GM21367 (cell line): ENCODE measurements at regions not wholly inside any gene's neighbourhood (a gene's known extent, or its start where the extent isn't known, plus 50 kb on each side); places are given as distances from the start of the nearest gene placed in this dataset.

Source experiments
- ATAC-seq: cut with Tn5 transposase; IDR thresholded peaks from one replicate; pipeline ENCODE4 v1.9.1; 2021; ENCODE audit not compliant: unreplicated experiment

- ATAC-seq = no peak
These were observed 960.2 kb downstream of the SQOR start for GRCh38 chr15:46595016-46595415.

GRCh38 chr15:46607077-46607476 is 972.2 kb downstream of the SQOR start:
- no peak for ATAC-seq

DNA sequence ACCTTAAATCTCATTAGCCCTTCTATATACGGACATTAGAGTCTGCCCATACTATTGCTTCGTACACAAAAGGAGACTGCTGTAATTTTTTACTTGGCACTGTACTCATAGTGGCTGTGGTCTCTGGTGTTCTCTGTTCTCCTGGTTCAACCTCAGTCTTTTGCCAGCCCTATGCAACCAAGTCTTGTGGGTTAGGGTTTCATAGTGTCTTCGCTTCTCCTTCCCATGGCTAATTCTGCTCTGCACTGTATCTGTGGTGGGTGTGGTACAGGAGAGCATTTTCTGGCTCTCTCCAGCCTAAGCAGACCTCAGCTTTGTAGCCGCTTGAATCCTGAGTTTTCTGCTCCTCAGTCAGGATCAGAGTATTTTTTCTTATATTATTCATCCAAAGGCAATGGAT is 981.2 kb downstream of the SQOR start:
- ATAC-seq = no peak

GRCh38 chr15:46617507-46617906 is 982.7 kb downstream of the SQOR start:
- no peak for ATAC-seq

GRCh38 chr15:46618984-46619383 is 984.2 kb downstream of the SQOR start:
- ATAC-seq = no peak

GRCh38 chr15:46620392-46621013 is 985.7 kb downstream of the SQOR start:
- no peak for ATAC-seq

DNA sequence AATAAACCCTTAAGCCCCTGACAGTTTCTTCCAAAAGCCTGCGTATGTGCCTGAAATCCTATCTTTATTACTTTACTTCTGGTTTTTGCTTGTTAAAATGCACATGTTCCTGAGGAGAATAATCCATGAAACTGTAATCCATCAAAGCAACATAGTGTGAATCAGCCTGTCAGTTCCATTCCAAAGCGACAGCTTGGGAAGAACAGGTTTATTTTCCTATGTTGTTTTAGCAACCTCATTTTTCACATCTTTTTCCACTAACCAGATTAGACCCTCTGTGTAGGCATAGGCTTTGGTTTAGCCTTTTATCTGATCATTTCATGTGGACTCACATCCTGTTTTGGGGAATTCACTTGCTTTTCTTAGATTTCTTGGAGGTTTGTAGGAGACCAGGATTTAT is 988.0 kb downstream of the SQOR start:
- no peak for ATAC-seq

DNA sequence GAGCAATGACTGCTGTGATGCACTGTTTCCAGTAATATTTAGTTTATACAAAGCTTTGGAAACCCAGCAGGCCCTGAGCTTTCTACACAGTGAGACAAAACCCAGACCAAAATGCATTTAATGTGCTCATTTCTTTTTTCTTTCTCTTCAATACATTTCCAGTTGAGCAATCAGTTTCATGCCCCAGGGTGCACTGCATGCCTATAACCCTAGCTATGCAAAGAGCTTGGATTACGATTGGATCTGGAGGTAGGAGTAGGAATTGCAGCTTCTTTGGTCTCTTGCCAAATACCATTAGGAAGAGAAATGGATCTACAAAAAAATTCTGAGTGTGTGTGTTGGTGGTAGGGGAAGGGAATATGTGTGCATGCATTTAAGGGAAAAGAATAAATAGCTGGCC is 1001.4 kb downstream of the SQOR start:
- ATAC-seq = no peak

DNA sequence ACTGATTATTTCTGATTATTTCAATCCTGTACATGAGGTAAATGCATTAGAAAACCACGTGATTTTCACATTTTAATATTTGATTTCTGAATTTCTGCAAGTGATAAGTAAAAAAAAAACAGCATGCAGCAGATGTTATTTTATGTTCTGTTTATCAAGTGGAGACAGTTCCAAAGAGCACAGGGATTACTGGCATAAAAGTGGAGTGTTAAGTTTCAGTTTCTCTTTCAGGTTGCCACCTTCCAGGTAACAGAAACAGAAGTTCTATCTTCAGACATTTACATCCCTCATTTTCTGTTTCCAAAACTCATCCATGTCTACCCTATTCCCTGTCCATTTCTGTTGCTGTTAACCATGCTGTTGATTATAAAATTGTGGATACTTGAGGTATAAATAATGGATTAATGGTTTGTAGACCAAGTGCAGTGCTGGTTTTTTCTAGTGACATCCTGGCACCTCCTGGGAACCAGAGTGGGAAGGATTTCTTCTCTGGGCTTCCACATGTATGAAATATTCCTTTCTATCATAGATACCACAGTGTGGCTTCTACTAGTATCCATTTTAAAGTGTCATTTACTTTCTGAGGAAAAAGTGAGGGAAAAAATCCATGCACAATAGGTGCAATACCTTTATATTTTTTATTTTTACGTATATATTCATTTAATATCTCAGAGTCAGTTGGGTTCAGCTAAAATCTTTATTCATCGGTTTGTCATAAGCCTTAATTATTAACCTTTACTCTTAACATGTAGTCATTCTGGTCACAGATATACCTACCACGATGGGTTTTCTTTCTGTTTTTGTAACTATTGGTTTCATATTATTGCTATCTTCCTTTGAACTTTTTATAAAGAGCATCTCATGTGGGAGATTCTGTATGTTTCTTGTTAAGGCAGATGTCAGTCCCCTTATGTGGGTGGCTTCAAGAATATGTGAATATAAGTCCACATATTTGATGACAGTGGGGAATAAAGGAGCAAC is 1010.0 kb downstream of the SQOR start:
- ATAC-seq = no peak

- ATAC-seq = no peak
These were observed 1011.7 kb downstream of the SQOR start for GRCh38 chr15:46646490-46646889.

DNA sequence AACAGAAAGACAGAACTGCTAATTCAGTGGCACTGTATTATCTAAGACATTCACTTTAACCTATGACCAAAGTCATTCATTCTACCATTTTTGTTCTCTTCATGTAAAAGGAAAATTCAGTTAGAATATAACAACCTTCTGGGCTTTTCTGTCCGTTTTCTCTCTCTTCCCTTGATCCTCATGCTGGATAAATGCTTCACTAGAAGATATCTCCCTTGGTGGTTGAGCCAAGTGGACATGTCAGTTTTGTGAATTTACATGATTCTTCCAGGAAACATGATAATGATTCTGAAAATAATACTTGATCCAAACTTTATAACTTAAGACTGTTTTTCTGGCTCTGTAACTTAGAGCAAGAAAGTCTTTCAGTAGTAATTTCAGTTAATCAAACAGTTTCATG is 1012.2 kb downstream of the SQOR start:
- ATAC-seq = no peak

- ATAC-seq = no peak
These were observed 1017.4 kb downstream of the SQOR start for GRCh38 chr15:46652266-46652665.

DNA sequence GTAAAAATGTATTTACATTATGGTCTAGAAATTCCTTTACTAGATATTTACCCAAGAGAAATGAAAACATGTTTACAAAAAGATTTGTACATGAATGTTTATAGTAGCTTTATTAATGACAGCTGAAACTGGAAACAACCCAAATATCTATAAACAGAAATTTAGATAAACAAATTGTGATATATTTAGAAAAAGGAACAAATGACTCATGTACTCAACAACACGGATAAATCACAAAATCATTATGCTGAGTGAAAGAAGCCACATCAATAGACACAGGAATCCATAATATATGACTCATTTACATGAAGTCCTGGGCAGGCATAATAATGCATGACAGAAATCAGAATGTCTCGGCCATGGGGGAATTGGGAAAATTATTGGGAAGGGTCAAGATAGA is 1020.2 kb downstream of the SQOR start:
- ATAC-seq = no peak

DNA sequence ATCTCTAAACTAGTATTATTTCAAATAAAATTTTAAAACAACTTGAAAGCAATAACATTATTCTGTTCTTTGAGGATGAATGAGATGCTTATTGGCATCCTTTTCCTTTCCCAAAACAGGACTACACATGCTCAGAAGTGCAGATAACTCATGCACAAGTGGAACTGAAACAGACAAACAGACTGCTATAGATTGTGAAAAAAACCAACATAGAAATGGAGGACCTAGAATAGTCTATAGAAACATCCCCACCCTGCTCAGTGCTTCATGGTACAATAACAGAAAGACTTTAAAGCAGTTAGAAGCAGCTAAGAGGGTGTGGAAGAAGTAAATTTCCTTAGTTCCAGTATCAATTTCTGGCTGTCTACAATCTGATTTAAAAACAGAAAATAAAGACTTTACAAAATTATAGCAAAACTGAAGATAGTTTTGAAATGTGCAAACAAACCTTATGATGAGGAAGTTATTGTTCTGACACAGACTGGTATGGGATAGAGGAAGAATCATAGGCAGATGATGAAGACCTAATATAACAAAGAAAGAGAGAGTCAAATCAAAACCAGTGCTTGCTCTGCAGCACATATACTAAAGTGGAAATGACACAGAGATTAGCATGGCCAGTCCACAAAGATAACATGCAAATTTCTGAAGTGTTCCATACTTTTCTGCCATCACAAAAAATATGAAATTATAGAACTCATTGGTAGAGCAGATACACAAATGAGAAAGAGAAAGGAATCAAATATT is 1025.4 kb downstream of the SQOR start:
- no peak for ATAC-seq

- no peak for ATAC-seq
These were observed 1035.4 kb downstream of the SQOR start for GRCh38 chr15:46670258-46670657.

DNA sequence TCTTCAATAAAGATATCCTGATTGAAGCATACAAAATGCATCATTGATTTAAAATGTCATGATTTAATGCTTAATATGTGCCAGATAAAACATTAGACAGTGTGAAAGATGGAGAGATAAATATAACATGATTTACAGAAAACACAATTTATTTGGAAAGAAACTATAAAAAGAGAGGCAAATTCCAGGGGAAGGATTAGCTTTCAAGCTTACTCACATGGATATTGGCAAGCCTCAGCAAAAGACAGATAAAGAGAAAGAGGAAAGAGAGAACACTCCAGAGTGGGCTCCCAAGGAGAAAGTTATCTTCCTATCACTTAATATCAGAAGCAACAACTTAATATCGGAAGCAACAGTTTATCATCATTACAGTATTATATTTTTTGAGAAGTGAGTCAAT is 1036.5 kb downstream of the SQOR start:
- no peak for ATAC-seq

DNA sequence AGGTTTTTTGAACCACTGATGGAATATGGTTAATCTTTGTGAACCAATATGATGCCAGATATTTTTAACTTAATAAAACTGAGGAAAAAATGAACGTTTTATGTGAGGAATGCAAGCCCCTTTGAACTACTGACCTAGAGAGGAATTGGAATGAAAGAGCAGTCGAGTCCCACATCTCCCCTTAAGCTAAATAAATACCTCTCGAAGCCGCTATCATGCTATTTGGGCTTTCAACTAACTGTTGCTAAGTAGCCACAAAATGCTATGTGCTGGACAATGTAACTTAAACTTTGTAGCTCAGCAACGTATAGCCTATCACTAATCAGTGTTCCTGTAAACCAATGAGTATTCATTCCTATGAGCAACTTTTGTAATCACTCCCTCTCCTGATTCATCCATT is 1037.2 kb downstream of the SQOR start:
- ATAC-seq = no peak

GRCh38 chr15:46676233-46677206 is 1040.8 kb upstream of the SEMA6D start:
- ATAC-seq = no peak

DNA sequence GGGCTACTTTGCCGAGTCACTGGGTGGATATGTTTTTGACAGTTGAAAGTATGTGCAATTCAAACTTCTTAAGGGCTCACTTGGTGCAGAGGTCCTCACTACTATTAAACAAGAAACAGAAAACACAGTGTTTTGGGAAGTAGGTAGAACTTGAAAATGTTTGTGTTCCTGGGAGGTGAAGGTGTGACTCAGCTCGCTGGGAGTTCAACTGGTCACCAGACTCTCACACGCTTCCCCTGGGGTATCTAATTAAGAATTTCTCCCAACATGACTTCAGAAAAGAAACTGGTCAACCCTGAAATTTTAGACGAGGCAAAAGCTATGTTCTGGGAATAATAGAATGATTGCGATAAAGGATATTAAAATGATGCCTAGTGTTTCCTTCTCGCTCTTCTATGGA is 1039.8 kb upstream of the SEMA6D start:
- ATAC-seq = no peak

DNA sequence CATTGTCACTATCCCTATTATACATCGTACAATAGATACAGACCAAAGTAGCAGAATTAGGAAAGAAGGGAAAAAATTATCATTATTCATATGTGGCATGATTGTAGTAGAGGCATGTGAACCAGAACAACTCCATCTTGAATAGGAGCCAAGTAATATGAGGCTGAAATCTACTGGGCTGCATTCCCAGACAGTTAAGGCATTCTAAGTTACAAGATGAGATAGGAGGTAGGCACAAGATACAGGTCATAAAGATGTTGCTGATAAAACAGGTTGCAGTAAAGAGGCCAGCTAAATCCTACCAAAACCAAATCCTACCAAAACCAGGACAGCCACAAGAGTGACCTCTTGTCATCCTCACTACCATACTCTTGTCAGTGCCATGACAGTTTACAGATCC is 1035.4 kb upstream of the SEMA6D start:
- ATAC-seq = no peak
